Liver (tissue), 8 donors: ENCODE measurements at regions not wholly inside any gene's neighbourhood (a gene's known extent, or its start where the extent isn't known, plus 50 kb on each side); places are given as distances from the start of the nearest gene placed in this dataset.

Experiments
- DNase-seq: peaks from one replicate; pipeline ENCODE4 v3.0.0-alpha.2; 2017; ENCODE audit warnings: low spot score
- H3K27ac ChIP-seq, 2 donors: one replicate each; pipeline ENCODE4 v1.7.0; 2013; ENCODE audit warnings: inconsistent platforms in 2 of 2, low read length in 2 of 2, control low read depth in 1 of 2, low read depth in 1 of 2, mild to moderate bottlenecking in 1 of 2
- H3K27me3 ChIP-seq, 4 donors: one replicate each; pipeline versions ENCODE4 v1.6.1 to v1.7.0; 2013; ENCODE audit warnings: low read length in 3 of 4, inconsistent platforms in 1 of 4, mild to moderate bottlenecking in 1 of 4, moderate library complexity in 1 of 4; ENCODE audit not compliant: control insufficient read depth in 4 of 4, insufficient read depth in 4 of 4
- H3K36me3 ChIP-seq, 4 donors: one replicate each; pipeline versions ENCODE4 v1.6.1 to v1.7.0; 2013; ENCODE audit warnings: low read length in 3 of 4, mild to moderate bottlenecking in 3 of 4, low read depth in 1 of 4, moderate library complexity in 1 of 4; ENCODE audit not compliant: control insufficient read depth in 4 of 4, insufficient read depth in 3 of 4
- H3K4me1 ChIP-seq, 4 donors: one replicate each; pipeline versions ENCODE4 v1.6.1 to v1.7.0; 2013; ENCODE audit warnings: low read length in 3 of 4, mild to moderate bottlenecking in 3 of 4, moderate library complexity in 1 of 4; ENCODE audit not compliant: control insufficient read depth in 4 of 4, insufficient read depth in 4 of 4
- H3K4me3 ChIP-seq, 3 donors: one replicate each; pipeline versions ENCODE4 v1.6.1 to v1.7.0; 2013; ENCODE audit warnings: low read length in 3 of 3, control low read depth in 1 of 3, low read depth in 1 of 3, mild to moderate bottlenecking in 1 of 3
- H3K9ac ChIP-seq, 2 donors: one replicate each; pipeline ENCODE4 v1.7.0; 2013; ENCODE audit warnings: low read length in 2 of 2, mild to moderate bottlenecking in 2 of 2, moderate library complexity in 2 of 2, control low read depth in 1 of 2, low read depth in 1 of 2
- H3K9me3 ChIP-seq, 4 donors: one replicate each; pipeline versions ENCODE4 v1.6.1 to v1.7.0; 2013; ENCODE audit warnings: low read length in 3 of 4; ENCODE audit not compliant: control insufficient read depth in 4 of 4
- ATF3 ChIP-seq: IDR thresholded peaks from 2 replicates; pipeline ENCODE4 v1.6.1; 2016; ENCODE audit warnings: antibody characterized with exemption
- CTCF ChIP-seq: fragments of 150-350 bp; IDR thresholded peaks from 2 replicates; pipeline ENCODE4 v1.5.1; 2017; ENCODE audit warnings: improper control_type of control experiment, low read depth, low read length; ENCODE audit not compliant: missing input control
- FOXA1 ChIP-seq: IDR thresholded peaks from 2 replicates; pipeline ENCODE4 v1.6.1; 2016; ENCODE audit warnings: antibody characterized with exemption
- HNF4A ChIP-seq, 2 donors: conservative IDR thresholded peaks; 2 replicates each; pipeline ENCODE4 v1.6.1; 2016; ENCODE audit warnings: antibody characterized with exemption in 2 of 2, mild to moderate bottlenecking in 2 of 2
- JUND ChIP-seq, 2 donors: IDR thresholded peaks; 2 replicates each; pipeline ENCODE4 v1.6.1; 2016; ENCODE audit warnings: antibody characterized with exemption in 2 of 2
- NR2F2 ChIP-seq: IDR thresholded peaks from 2 replicates; pipeline ENCODE4 v1.6.1; 2016; ENCODE audit warnings: antibody characterized with exemption
- RAD21 ChIP-seq, 2 donors: IDR thresholded peaks; 2 replicates each; pipeline ENCODE4 v1.6.1; 2016; ENCODE audit warnings: antibody characterized with exemption in 2 of 2, mild to moderate bottlenecking in 2 of 2
- REST ChIP-seq: IDR thresholded peaks from 2 replicates; pipeline ENCODE4 v1.6.1; 2016; ENCODE audit warnings: antibody characterized with exemption, mild to moderate bottlenecking
- YY1 ChIP-seq: IDR thresholded peaks from 2 replicates; pipeline ENCODE4 v1.6.1; 2016; ENCODE audit warnings: antibody characterized with exemption, mild to moderate bottlenecking
- ZBTB33 ChIP-seq: IDR thresholded peaks from 2 replicates; pipeline ENCODE4 v1.6.1; 2016; ENCODE audit warnings: antibody characterized with exemption
- WGBS: extraction: QIAGEN DNeasy Blood & Tissue Kit; methylation state at CpG from one replicate; pipeline ENCODE4 v1.1.7; 2013; 5-methylcytosine and 5-hydroxymethylcytosine counted together
- donor health status: healthy.
- donor health status: healthy.
- donor health status: healthy.
- donor health status: healthy.
- donor health status: healthy.

GRCh38 chr13:105996391-105997025 is 539.0 kb downstream of the EFNB2 start:
- peaks cover 0 to 1% (median 0%) of the 10 kb centered on the region in 4 donors for H3K9me3 ChIP-seq
- no peak overlapping the region for H3K9ac ChIP-seq
- 82% methylated on average over 13 of the region's 13 CpGs for WGBS
- H3K4me3 ChIP-seq = no peak overlapping the region
- no peaks in the 10 kb centered on the region for H3K36me3 ChIP-seq
- no peak overlapping the region for H3K27ac ChIP-seq
- TF ChIP-seq FOXA1 = no peak
- DNase-seq = no peak
- no peaks in the 10 kb centered on the region for H3K27me3 ChIP-seq
- H3K4me1 ChIP-seq = no peaks in the 10 kb centered on the region

- no peak for DNase-seq
- peaks cover 0 to 1% (median 0%) of the 10 kb centered on the region in 4 donors for H3K9me3 ChIP-seq
- 79% methylated on average over 5 of the region's 5 CpGs for WGBS
- no peak overlapping the region for H3K4me3 ChIP-seq
- H3K36me3 ChIP-seq = no peaks in the 10 kb centered on the region
- no peak overlapping the region for H3K27ac ChIP-seq
- no peaks in the 10 kb centered on the region for H3K4me1 ChIP-seq
- TF ChIP-seq RAD21 (IDR thresholded peaks at IDR 0.05) = no peak
- H3K9ac ChIP-seq = no peak overlapping the region
- no peaks in the 10 kb centered on the region for H3K27me3 ChIP-seq
These were observed 541.1 kb downstream of the EFNB2 start for GRCh38 chr13:105994340-105994739.

GRCh38 chr13:105991622-105992277 is 543.7 kb downstream of the EFNB2 start:
- Histone ChIP-seq H3K27ac (no peak overlapping the region), H3K36me3 (no peaks in the 10 kb centered on the region), H3K4me1 (no peaks in the 10 kb centered on the region), H3K4me3 (no peak overlapping the region), H3K27me3 (no peaks in the 10 kb centered on the region), H3K9ac (no peak overlapping the region), H3K9me3 (no peaks in the 10 kb centered on the region)
- 68% methylated on average over 4 of the region's 4 CpGs for WGBS
- TF ChIP-seq YY1 (no peak), JUND (IDR thresholded peaks at IDR 0.05) (no peak), REST (no peak), HNF4A (conservative IDR thresholded peaks at IDR 0.05) (no peak), RAD21 (IDR thresholded peaks at IDR 0.05) (no peak), ATF3 (no peak), NR2F2 (no peak), FOXA1 (no peak), ZBTB33 (no peak), CTCF (no peak)
- DNase-seq = no peak
